HCT116 (cell line): ENCODE measurements at regions not wholly inside any gene's neighbourhood (a gene's known extent, or its start where the extent isn't known, plus 50 kb on each side); places are given as distances from the start of the nearest gene placed in this dataset.

Experiments
- ATAC-seq: fragments of 200-7000 bp; cut with Tn5 transposase; 2 replicates; pipeline ENCODE4 v1.9.1; 2020; ENCODE audit warnings: mild to moderate bottlenecking, moderate library complexity
- BruUV-seq: library from RNA; stranded (reverse); fragments of 400-500 nt; replicated peaks from 2 replicates; lab custom pipeline; 2021; lab: Mats Ljungman, UMichigan
- CTCF ChIA-PET: fragments of 300-600 bp; sonication (Branson Sonifier 250); formaldehyde crosslinking; loops from one replicate; lab custom pipeline; 2021; ENCODE audit warnings: antibody characterized with exemption; lab: Charles Lee
- POLR2A ChIA-PET: fragments of 300-600, 350-600 bp; sonication (Branson Sonifier 250); formaldehyde crosslinking; loops from one replicate; lab custom pipeline; 2021; ENCODE audit warnings: antibody characterized with exemption; lab: Charles Lee
- RAD21 ChIA-PET, 2 experiments: fragments of 300-600 bp; sonication (Branson Sonifier 250); formaldehyde crosslinking; loops; one replicate each; lab custom pipeline; 2023; ENCODE audit warnings: low total read pairs in 2 of 2; ENCODE audit not compliant: uncharacterized antibody in 2 of 2, unreplicated experiment in 2 of 2, low non-redundant PET in 1 of 2; lab: Charles Lee
- DNase-seq: peaks from one replicate; pipeline ENCODE4 v3.0.0-alpha.2; 2010; ENCODE audit warnings: low read depth, low spot score
- H2AFZ ChIP-seq: fragments of 200-600 bp; shearing (Covaris generic), sonication (generic); 2 replicates; pipeline ENCODE4 v1.6.1; 2017; ENCODE audit warnings: low read depth, mixed run types, mixed read lengths, antibody characterized with exemption, low read length; ENCODE audit not compliant: poor library complexity, severe bottlenecking
- H3K27ac ChIP-seq: 2 replicates; pipeline ENCODE4 v1.5.1; 2012; ENCODE audit warnings: low read depth, low read length
- H3K27me3 ChIP-seq: fragments of 200-600 bp; sonication (generic); 2 replicates; pipeline ENCODE4 v1.6.1; 2016; ENCODE audit warnings: mixed run types, low read length, mixed read lengths; ENCODE audit not compliant: insufficient read depth
- H3K36me3 ChIP-seq, 2 experiments: fragments of 200-500 bp in 1 of 2; fragments of 200-600 bp in 1 of 2; sonication (Bioruptor generic) in 1 of 2; sonication (generic) in 1 of 2; 2 replicates each; pipeline versions ENCODE4 v1.5.1 to v1.6.1; 2014 to 2016; ENCODE audit warnings: low read length in 2 of 2, inconsistent platforms in 1 of 2, mixed read lengths in 1 of 2, mixed run types in 1 of 2; ENCODE audit not compliant: insufficient read depth in 2 of 2, control insufficient read depth in 1 of 2
- H3K4me1 ChIP-seq, 2 experiments: fragments of 200-600 bp in 1 of 2; sonication (generic) in 1 of 2; 2 replicates each; pipeline versions ENCODE4 v1.5.1 to v1.6.1; 2012 to 2017; ENCODE audit warnings: low read length in 2 of 2, inconsistent platforms in 1 of 2, mild to moderate bottlenecking in 1 of 2, mixed read lengths in 1 of 2, mixed run types in 1 of 2, moderate library complexity in 1 of 2; ENCODE audit not compliant: insufficient read depth in 2 of 2, control insufficient read depth in 1 of 2
- H3K4me2 ChIP-seq: fragments of 200-600 bp; sonication (generic); 2 replicates; pipeline ENCODE4 v1.6.1; 2017; ENCODE audit warnings: mixed run types, low read length, mixed read lengths
- H3K4me3 ChIP-seq, 2 experiments: fragments of 200-600 bp in 1 of 2; sonication (generic) in 1 of 2; replicated peaks in 1 of 2; 2 replicates each; pipeline ENCODE4 v1.5.1; 2011 to 2016; ENCODE audit warnings: low read length in 2 of 2, control low read depth in 1 of 2, low read depth in 1 of 2, mild to moderate bottlenecking in 1 of 2, mixed read lengths in 1 of 2, mixed run types in 1 of 2
- H3K79me2 ChIP-seq: fragments of 200-600 bp; sonication (generic); 2 replicates; pipeline ENCODE4 v1.6.1; 2017; ENCODE audit warnings: mild to moderate bottlenecking, mixed run types, low read length, moderate library complexity, mixed read lengths; ENCODE audit not compliant: insufficient read depth
- H3K9ac ChIP-seq: fragments of 200-600 bp; sonication (generic); 2 replicates; pipeline ENCODE4 v1.6.1; 2016; ENCODE audit warnings: low read length, mixed read lengths
- H3K9me2 ChIP-seq: fragments of 200-600 bp; sonication (generic), shearing (Covaris generic); 2 replicates; pipeline ENCODE4 v1.6.1; 2017; ENCODE audit warnings: mixed run types, mild to moderate bottlenecking, moderate library complexity; ENCODE audit not compliant: insufficient read depth
- H3K9me3 ChIP-seq, 2 experiments: fragments of 200-500 bp in 1 of 2; fragments of 200-600 bp in 1 of 2; sonication (Bioruptor generic) in 1 of 2; sonication (generic) in 1 of 2; 2 replicates each; pipeline ENCODE4 v1.6.1; 2014 to 2017; ENCODE audit warnings: low read length in 2 of 2, mixed read lengths in 2 of 2, inconsistent platforms in 1 of 2, low read depth in 1 of 2, mild to moderate bottlenecking in 1 of 2, mixed run types in 1 of 2, moderate library complexity in 1 of 2; ENCODE audit not compliant: control insufficient read depth in 1 of 2, insufficient read depth in 1 of 2
- H4K20me1 ChIP-seq: fragments of 200-600 bp; sonication (generic), shearing (Covaris generic); 2 replicates; pipeline ENCODE4 v1.6.1; 2017; ENCODE audit warnings: mixed run types, mild to moderate bottlenecking, moderate library complexity; ENCODE audit not compliant: insufficient read depth
- CBX3 ChIP-seq: IDR thresholded peaks from 2 replicates; pipeline ENCODE4 v1.6.1; 2012; ENCODE audit warnings: low read depth
- CEBPB ChIP-seq: IDR thresholded peaks from 2 replicates; pipeline ENCODE4 v1.6.1; 2012; ENCODE audit warnings: low read depth
- EZH2 ChIP-seq: fragments of 200-600 bp; sonication (generic); IDR thresholded peaks from 2 replicates; pipeline ENCODE4 v1.6.1; 2017; ENCODE audit warnings: antibody characterized with exemption, mixed run types
- FOSL1 ChIP-seq: IDR thresholded peaks from 2 replicates; pipeline ENCODE4 v1.6.1; 2012; ENCODE audit warnings: low read depth
- JUND ChIP-seq: IDR thresholded peaks from 2 replicates; pipeline ENCODE4 v1.6.1; 2012
- POLR2A ChIP-seq: IDR thresholded peaks from 2 replicates; pipeline ENCODE4 v1.7.0; 2011; ENCODE audit warnings: borderline replicate concordance; ENCODE audit not compliant: insufficient read depth, insufficient read length; ENCODE audit errors: extremely low read depth
- POLR2AphosphoS5 ChIP-seq: IDR thresholded peaks from 2 replicates; pipeline ENCODE4 v1.6.1; 2011; ENCODE audit warnings: mild to moderate bottlenecking, low read depth, low read length, moderate library complexity
- RAD21 ChIP-seq: IDR thresholded peaks from 2 replicates; pipeline ENCODE4 v1.6.1; 2012; ENCODE audit warnings: low read depth, mild to moderate bottlenecking
- REST ChIP-seq: IDR thresholded peaks from 2 replicates; pipeline ENCODE4 v1.6.1; 2012; ENCODE audit warnings: low read depth
- SIN3A ChIP-seq: IDR thresholded peaks from 2 replicates; pipeline ENCODE4 v1.6.1; 2012; ENCODE audit warnings: low read depth
- SP1 ChIP-seq: IDR thresholded peaks from 2 replicates; pipeline ENCODE4 v1.6.1; 2012; ENCODE audit warnings: low read depth
- SRF ChIP-seq: IDR thresholded peaks from 2 replicates; pipeline ENCODE4 v1.6.1; 2012; ENCODE audit warnings: low read depth
- TCF7L2 ChIP-seq: IDR thresholded peaks from 2 replicates; pipeline ENCODE4 v1.7.0; 2011; ENCODE audit warnings: borderline replicate concordance, inconsistent platforms; ENCODE audit not compliant: insufficient read depth, insufficient read length; ENCODE audit errors: extremely low read depth
- ZBTB33 ChIP-seq: IDR thresholded peaks from 2 replicates; pipeline ENCODE4 v1.6.1; 2011; ENCODE audit warnings: mild to moderate bottlenecking, low read length, moderate library complexity; ENCODE audit not compliant: insufficient replicate concordance; ENCODE audit errors: extremely low read depth
- ZFX ChIP-seq: fragments of 450-650 bp; IDR thresholded peaks from 2 replicates; pipeline ENCODE4 v1.6.1; 2017
- ZNF274 ChIP-seq: fragments of 200-500 bp; sonication (Bioruptor generic); IDR thresholded peaks from 2 replicates; pipeline ENCODE4 v1.6.1; 2014; ENCODE audit warnings: mild to moderate bottlenecking, low read depth, low read length, inconsistent platforms
- intact Hi-C: fragments of 100-400 bp; cut with micrococcal nuclease; formaldehyde crosslinking; loops from 2 replicates; pipeline ENCODE4 v1.10.0; 2022

- Histone ChIP-seq H3K4me3 (no peak overlapping the region), H3K27ac (no peak overlapping the region), H3K36me3 (no peaks in the 10 kb centered on the region), H3K27me3 (peaks cover 28% of the 10 kb centered on the region), H2AFZ (no peak overlapping the region), H3K4me2 (no peak overlapping the region), H3K79me2 (no peaks in the 10 kb centered on the region), H3K9me2 (no peaks in the 10 kb centered on the region), H3K9me3 (no peaks in the 10 kb centered on the region), H3K4me1 (no peaks in the 10 kb centered on the region), H4K20me1 (no peaks in the 10 kb centered on the region), H3K9ac (no peak overlapping the region)
- intact Hi-C loops, result no loop called here
- ChIA-PET POLR2A (no interaction called here), CTCF (no interaction called here), RAD21 (no interaction called here)
- no peak for ATAC-seq
- no peak for DNase-seq
- TF ChIP-seq POLR2A, result no peak
- no TSS peak for BruUV-seq
Observed at GRCh38 chr2:129345540-129345939, 633.9 kb upstream of the RAB6C start.

GRCh38 chr2:129347486-129348217, 631.8 kb upstream of the RAB6C start:
- no peaks in the 10 kb centered on the region for H3K4me1 ChIP-seq
- intact Hi-C loops, result no loop called here
- ATAC-seq (no peak), DNase-seq (no peak)
- ChIA-PET CTCF (no interaction called here), POLR2A (no interaction called here), RAD21 (no interaction called here)
- peaks cover 28% of the 10 kb centered on the region for H3K27me3 ChIP-seq
- H3K4me3 ChIP-seq, result no peak overlapping the region
- H3K9me2 ChIP-seq, result no peaks in the 10 kb centered on the region
- no peak overlapping the region for H2AFZ ChIP-seq
- H3K9me3 ChIP-seq, result no peaks in the 10 kb centered on the region
- no peaks in the 10 kb centered on the region for H4K20me1 ChIP-seq
- no peak overlapping the region for H3K4me2 ChIP-seq
- H3K79me2 ChIP-seq, result no peaks in the 10 kb centered on the region
- H3K9ac ChIP-seq, result no peak overlapping the region
- H3K36me3 ChIP-seq, result no peaks in the 10 kb centered on the region
- no TSS peak for BruUV-seq
- H3K27ac ChIP-seq, result no peak overlapping the region
- TF ChIP-seq SRF (no peak), CEBPB (no peak), POLR2A (no peak), ZBTB33 (no peak), JUND (no peak), FOSL1 (no peak), CBX3 (no peak), SP1 (no peak), TCF7L2 (no peak), EZH2 (no peak), SIN3A (no peak), RAD21 (no peak), POLR2AphosphoS5 (no peak), ZNF274 (no peak), ZFX (no peak), REST (no peak)
